ENCODE measurements at regions not wholly inside any gene's neighbourhood (a gene's known extent, or its start where the extent isn't known, plus 50 kb on each side); places are given as distances from the start of the nearest gene placed in this dataset.

GRCh38 chr3:40843851-40844548, 319.2 kb downstream of the ZNF621 start:
- peak overlapping the region; percentile 65 for H3K27ac Mint-ChIP-seq
- TF ChIP-seq CTCF (IDR thresholded peaks at IDR 0.05; ENCODE audit: unreplicated experiment): no peak

DNA sequence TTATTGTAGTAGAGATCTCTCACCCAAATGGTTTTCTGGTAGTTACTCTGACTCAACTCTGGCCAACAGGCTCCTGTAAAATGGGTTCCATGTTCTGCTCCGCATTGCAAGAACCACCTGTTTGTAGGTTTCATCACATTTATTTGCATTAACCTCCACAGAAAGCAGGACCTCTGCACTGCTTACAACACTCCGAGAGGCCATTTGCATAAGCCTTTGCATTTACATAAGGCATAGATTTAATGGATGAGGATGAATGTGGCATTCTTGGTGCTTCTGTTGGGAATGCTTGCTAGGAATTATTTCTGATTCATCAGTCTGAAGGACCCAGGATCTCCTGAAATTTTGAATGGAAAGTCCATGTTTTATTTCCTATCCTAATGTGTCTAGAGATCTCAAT, 320.1 kb downstream of the ZNF621 start:
- Mint-ChIP-seq H3K27ac (no peak overlapping the region), H3K27me3 (ENCODE audit: low read depth) (no peaks in the 10 kb centered on the region), H3K36me3 (no peaks in the 10 kb centered on the region), H3K4me3 (no peak overlapping the region), H3K9me3 (no peaks in the 10 kb centered on the region), H3K4me1 (peaks cover 18% of the 10 kb centered on the region)
- DNase-seq (ENCODE audit: low spot score in 2 of 2, unreplicated experiment in 2 of 2): no peak
- no peak for TF ChIP-seq CTCF (IDR thresholded peaks at IDR 0.05; ENCODE audit: unreplicated experiment)

More at GRCh38 chr3:40843851-40844548, 319.2 kb downstream of the ZNF621 start:
- H3K36me3 Mint-ChIP-seq: no peaks in the 10 kb centered on the region
- H3K9me3 Mint-ChIP-seq: no peaks in the 10 kb centered on the region
- peaks cover 18% of the 10 kb centered on the region for H3K4me1 Mint-ChIP-seq
- H3K4me3 Mint-ChIP-seq: no peak overlapping the region
- no peaks in the 10 kb centered on the region for H3K27me3 Mint-ChIP-seq (ENCODE audit: low read depth)
- DNase-seq (ENCODE audit: low spot score in 2 of 2, unreplicated experiment in 2 of 2): peak in 1 of 2 experiments; percentile 60

DNA sequence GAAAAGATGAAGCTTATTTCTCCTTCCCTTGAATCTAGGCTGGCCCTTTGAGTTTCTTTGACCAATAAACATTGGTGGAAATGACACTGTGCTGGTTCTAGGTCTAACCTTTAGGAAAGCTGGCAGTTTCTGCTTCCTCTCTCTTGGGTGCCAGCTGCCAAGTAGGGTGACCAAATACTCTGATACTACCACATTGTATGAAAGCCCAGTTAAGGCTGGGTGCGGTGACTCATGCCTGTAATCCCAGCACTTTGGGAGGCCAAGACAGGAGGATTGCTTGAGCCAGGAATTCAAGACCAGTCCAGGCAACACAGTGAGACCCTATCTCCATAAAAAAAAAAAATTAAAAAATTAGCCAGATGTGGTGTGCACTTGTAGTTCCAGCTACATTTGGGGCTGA, 320.7 kb downstream of the ZNF621 start:
- no peak overlapping the region for H3K4me3 Mint-ChIP-seq
- no peak for TF ChIP-seq CTCF (IDR thresholded peaks at IDR 0.05; ENCODE audit: unreplicated experiment)
- H3K9me3 Mint-ChIP-seq: no peaks in the 10 kb centered on the region
- H3K4me1 Mint-ChIP-seq: peaks cover 18% of the 10 kb centered on the region
- H3K27me3 Mint-ChIP-seq (ENCODE audit: low read depth): no peaks in the 10 kb centered on the region
- no peaks in the 10 kb centered on the region for H3K36me3 Mint-ChIP-seq
- DNase-seq (ENCODE audit: low spot score in 2 of 2, unreplicated experiment in 2 of 2): no peak
- no peak overlapping the region for H3K27ac Mint-ChIP-seq

GRCh38 chr3:40845916-40846315, 321.2 kb downstream of the ZNF621 start:
- Mint-ChIP-seq H3K4me1 (peaks cover 18% of the 10 kb centered on the region), H3K4me3 (no peak overlapping the region), H3K9me3 (no peaks in the 10 kb centered on the region), H3K36me3 (no peaks in the 10 kb centered on the region), H3K27ac (no peak overlapping the region), H3K27me3 (ENCODE audit: low read depth) (no peaks in the 10 kb centered on the region)
- TF ChIP-seq CTCF (IDR thresholded peaks at IDR 0.05; ENCODE audit: unreplicated experiment): no peak
- DNase-seq (ENCODE audit: low spot score in 2 of 2, unreplicated experiment in 2 of 2): no peak

DNA sequence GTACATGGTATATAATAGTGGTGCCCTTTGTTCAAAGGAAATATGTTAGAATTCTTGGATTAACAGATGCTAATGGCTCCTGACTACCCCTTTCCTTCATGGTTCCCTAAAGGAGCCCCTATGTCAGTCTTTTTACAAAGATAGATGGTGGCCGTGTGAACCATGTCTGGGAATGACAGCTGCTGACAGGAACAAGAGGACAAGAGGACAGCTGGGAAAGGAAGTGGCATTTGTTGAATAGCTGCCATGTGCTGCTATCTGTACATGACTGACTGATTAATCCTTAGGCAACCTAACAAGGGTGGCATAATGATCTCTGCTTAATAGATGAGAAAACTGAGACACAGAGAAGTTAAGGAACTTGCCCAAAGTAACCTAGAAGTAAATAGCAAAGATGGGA, 321.7 kb downstream of the ZNF621 start:
- H3K4me1 Mint-ChIP-seq: peaks cover 18% of the 10 kb centered on the region
- H3K36me3 Mint-ChIP-seq: no peaks in the 10 kb centered on the region
- H3K27ac Mint-ChIP-seq: no peak overlapping the region
- H3K9me3 Mint-ChIP-seq: no peaks in the 10 kb centered on the region
- H3K4me3 Mint-ChIP-seq: no peak overlapping the region
- no peak for DNase-seq (ENCODE audit: low spot score in 2 of 2, unreplicated experiment in 2 of 2)
- no peaks in the 10 kb centered on the region for H3K27me3 Mint-ChIP-seq (ENCODE audit: low read depth)
- no peak for TF ChIP-seq CTCF (IDR thresholded peaks at IDR 0.05; ENCODE audit: unreplicated experiment)
